ENCODE measurements at regions not wholly inside any gene's neighbourhood (a gene's known extent, or its start where the extent isn't known, plus 50 kb on each side); places are given as distances from the start of the nearest gene placed in this dataset.

- dilution Hi-C loops (cut with MboI; ENCODE audit: extremely low pct_ligation_motif_present, low sequenced_read_pairs), result no loop called here
These were observed 669.1 kb downstream of the HS3ST4 start for GRCh38 chr16:26360867-26361266.

GRCh38 chr16:26363581-26363980 lies 671.8 kb downstream of the HS3ST4 start:
- H3K4me2 ChIP-seq (ENCODE audit: control insufficient read depth, extremely low read depth, insufficient read depth, low read depth, low read length), result no peak overlapping the region
- H3K4me1 ChIP-seq (ENCODE audit: control insufficient read depth, extremely low read depth, insufficient read depth, low read length), result no peaks in the 10 kb centered on the region
- H3K9me3 ChIP-seq (ENCODE audit: control insufficient read depth, low read depth, low read length), result peaks cover 2% of the 10 kb centered on the region
- DNase-seq (ENCODE audit: low read depth, low spot score) (no peak), FAIRE-seq (no peak)
- H3K27me3 ChIP-seq (ENCODE audit: control insufficient read depth, extremely low read depth, insufficient read depth, low read length), result no peaks in the 10 kb centered on the region
- no peak overlapping the region for H2AFZ ChIP-seq (ENCODE audit: control insufficient read depth, low read length)
- TF ChIP-seq EZH2 (IDR thresholded peaks at IDR 0.05; ENCODE audit: low read length), result no peak
- TF ChIP-seq CTCF (optimal IDR thresholded peaks at IDR 0.05 in 1 of 3, IDR thresholded peaks at IDR 0.05 in 1 of 3, conservative IDR thresholded peaks at IDR 0.05 in 1 of 3; ENCODE audit: extremely low read depth in 1 of 3, insufficient read depth in 2 of 3, low read length in 3 of 3), result no peak
- H3K4me3 ChIP-seq (ENCODE audit: control insufficient read depth in 2 of 3, extremely low read depth in 1 of 3, insufficient read depth in 2 of 3, low read depth in 1 of 3, low read length in 3 of 3), result no peak overlapping the region
- no peaks in the 10 kb centered on the region for H3K79me2 ChIP-seq (ENCODE audit: control insufficient read depth, insufficient read depth, low read length)
- H3K9me1 ChIP-seq (ENCODE audit: control insufficient read depth, extremely low read depth, insufficient read depth, low read length), result no peaks in the 10 kb centered on the region
- H3K9ac ChIP-seq (ENCODE audit: control insufficient read depth, extremely low read depth, insufficient read depth, low read length), result no peak overlapping the region
- H4K20me1 ChIP-seq (ENCODE audit: control insufficient read depth, extremely low read depth, insufficient read depth, low read length), result no peaks in the 10 kb centered on the region
- no peak overlapping the region for H3K27ac ChIP-seq (ENCODE audit: control insufficient read depth, insufficient read depth, low read length)
- dilution Hi-C loops (cut with MboI; ENCODE audit: extremely low pct_ligation_motif_present, low sequenced_read_pairs), result no loop called here
- H3K36me3 ChIP-seq (ENCODE audit: control insufficient read depth in 2 of 2, extremely low read depth in 1 of 2, insufficient read depth in 2 of 2, low read length in 2 of 2), result no peaks in the 10 kb centered on the region

More at GRCh38 chr16:26360867-26361266, 669.1 kb downstream of the HS3ST4 start:
- Histone ChIP-seq H3K27me3 (ENCODE audit: control insufficient read depth, extremely low read depth, insufficient read depth, low read length) (no peaks in the 10 kb centered on the region), H3K9me3 (ENCODE audit: control insufficient read depth, low read depth, low read length) (peaks cover 5% of the 10 kb centered on the region), H3K9ac (ENCODE audit: control insufficient read depth, extremely low read depth, insufficient read depth, low read length) (no peak overlapping the region), H2AFZ (ENCODE audit: control insufficient read depth, low read length) (no peak overlapping the region), H3K9me1 (ENCODE audit: control insufficient read depth, extremely low read depth, insufficient read depth, low read length) (no peaks in the 10 kb centered on the region), H3K4me2 (ENCODE audit: control insufficient read depth, extremely low read depth, insufficient read depth, low read depth, low read length) (no peak overlapping the region), H3K79me2 (ENCODE audit: control insufficient read depth, insufficient read depth, low read length) (no peaks in the 10 kb centered on the region), H3K36me3 (ENCODE audit: control insufficient read depth in 2 of 2, extremely low read depth in 1 of 2, insufficient read depth in 2 of 2, low read length in 2 of 2) (no peaks in the 10 kb centered on the region), H3K4me1 (ENCODE audit: control insufficient read depth, extremely low read depth, insufficient read depth, low read length) (no peaks in the 10 kb centered on the region), H4K20me1 (ENCODE audit: control insufficient read depth, extremely low read depth, insufficient read depth, low read length) (no peaks in the 10 kb centered on the region), H3K4me3 (ENCODE audit: control insufficient read depth in 2 of 3, extremely low read depth in 1 of 3, insufficient read depth in 2 of 3, low read depth in 1 of 3, low read length in 3 of 3) (no peak overlapping the region), H3K27ac (ENCODE audit: control insufficient read depth, insufficient read depth, low read length) (no peak overlapping the region)
- TF ChIP-seq EZH2 (IDR thresholded peaks at IDR 0.05; ENCODE audit: low read length) (no peak), CTCF (optimal IDR thresholded peaks at IDR 0.05 in 1 of 3, IDR thresholded peaks at IDR 0.05 in 1 of 3, conservative IDR thresholded peaks at IDR 0.05 in 1 of 3; ENCODE audit: extremely low read depth in 1 of 3, insufficient read depth in 2 of 3, low read length in 3 of 3) (no peak)
- no peak for DNase-seq (ENCODE audit: low read depth, low spot score)
- no peak for FAIRE-seq
